Hepatocyte (in vitro differentiated cells): ENCODE measurements at regions not wholly inside any gene's neighbourhood (a gene's known extent, or its start where the extent isn't known, plus 50 kb on each side); places are given as distances from the start of the nearest gene placed in this dataset.
A peak's percentile ranks its signal among the peaks of the same experiment; 100 is the strongest.

Experiments used
- DNase-seq: peaks from one replicate; pipeline ENCODE4 v3.0.0-alpha.2; 2016; ENCODE audit warnings: low spot score
- H2AFZ ChIP-seq: fragments of 200-600 bp; sonication (generic); 2 replicates; pipeline ENCODE4 v1.6.0; 2016; ENCODE audit warnings: antibody characterized with exemption, mild to moderate bottlenecking
- H3K27ac ChIP-seq: fragments of 200-600 bp; sonication (generic); 2 replicates; pipeline ENCODE4 v1.5.1; 2016; ENCODE audit warnings: mild to moderate bottlenecking
- H3K27me3 ChIP-seq: fragments of 200-600 bp; sonication (generic); 2 replicates; pipeline ENCODE4 v1.6.1; 2016
- H3K36me3 ChIP-seq: fragments of 200-600 bp; sonication (generic); replicated peaks from 2 replicates; pipeline ENCODE4 v1.5.1; 2016; ENCODE audit warnings: low read depth; ENCODE audit not compliant: insufficient read depth
- H3K4me1 ChIP-seq: fragments of 200-600 bp; sonication (generic); 2 replicates; pipeline ENCODE4 v1.5.1; 2016; ENCODE audit warnings: mild to moderate bottlenecking, moderate library complexity; ENCODE audit not compliant: insufficient read depth
- H3K4me2 ChIP-seq: fragments of 200-600 bp; sonication (generic); 2 replicates; pipeline ENCODE4 v1.6.0; 2016
- H3K4me3 ChIP-seq: fragments of 200-600 bp; sonication (generic); 2 replicates; pipeline ENCODE4 v1.5.1; 2016; ENCODE audit warnings: mild to moderate bottlenecking
- H3K79me2 ChIP-seq: fragments of 200-600 bp; sonication (generic); 2 replicates; pipeline ENCODE4 v1.6.0; 2017; ENCODE audit warnings: mild to moderate bottlenecking
- H3K9me2 ChIP-seq: fragments of 200-600 bp; sonication (generic); replicated peaks from 2 replicates; pipeline ENCODE4 v1.6.0; 2017; ENCODE audit warnings: mild to moderate bottlenecking; ENCODE audit not compliant: insufficient read depth
- H3K9me3 ChIP-seq: fragments of 200-600 bp; sonication (generic); 2 replicates; pipeline ENCODE4 v1.5.1; 2016; ENCODE audit warnings: low read depth, mild to moderate bottlenecking
- H4K20me1 ChIP-seq: fragments of 200-600 bp; sonication (generic); 2 replicates; pipeline ENCODE4 v1.6.0; 2016; ENCODE audit warnings: mild to moderate bottlenecking; ENCODE audit not compliant: insufficient read depth, poor library complexity, severe bottlenecking
- EZH2 ChIP-seq: fragments of 200-600 bp; sonication (generic); IDR thresholded peaks from 2 replicates; pipeline ENCODE4 v1.6.1; 2016; ENCODE audit warnings: antibody characterized with exemption, mild to moderate bottlenecking, borderline replicate concordance
- EZH2phosphoT487 ChIP-seq: fragments of 200-600 bp; sonication (generic); IDR thresholded peaks from one replicate; pipeline ENCODE4 v1.6.1; 2018; ENCODE audit warnings: antibody characterized with exemption, mild to moderate bottlenecking, low read depth, moderate library complexity; ENCODE audit not compliant: unreplicated experiment, severe bottlenecking
- WGBS: methylation state at CpG from one replicate; pipeline ENCODE4 v1.1.6; 2016; ENCODE audit warnings: low lambda C conversion rate; ENCODE audit errors: missing lambda C conversion rate; 5-methylcytosine and 5-hydroxymethylcytosine counted together
- TF ChIP-seq, protein P1 (sequence below): fragments of 200-600 bp; sonication (generic); IDR thresholded peaks from 2 replicates; pipeline ENCODE4 v1.5.1; 2016; ENCODE audit warnings: antibody characterized with exemption, mild to moderate bottlenecking; ENCODE audit not compliant: poor library complexity

- TF ChIP-seq EZH2, result no peak
- TF ChIP-seq EZH2phosphoT487, result no peak
- TF ChIP-seq, protein P1, sequence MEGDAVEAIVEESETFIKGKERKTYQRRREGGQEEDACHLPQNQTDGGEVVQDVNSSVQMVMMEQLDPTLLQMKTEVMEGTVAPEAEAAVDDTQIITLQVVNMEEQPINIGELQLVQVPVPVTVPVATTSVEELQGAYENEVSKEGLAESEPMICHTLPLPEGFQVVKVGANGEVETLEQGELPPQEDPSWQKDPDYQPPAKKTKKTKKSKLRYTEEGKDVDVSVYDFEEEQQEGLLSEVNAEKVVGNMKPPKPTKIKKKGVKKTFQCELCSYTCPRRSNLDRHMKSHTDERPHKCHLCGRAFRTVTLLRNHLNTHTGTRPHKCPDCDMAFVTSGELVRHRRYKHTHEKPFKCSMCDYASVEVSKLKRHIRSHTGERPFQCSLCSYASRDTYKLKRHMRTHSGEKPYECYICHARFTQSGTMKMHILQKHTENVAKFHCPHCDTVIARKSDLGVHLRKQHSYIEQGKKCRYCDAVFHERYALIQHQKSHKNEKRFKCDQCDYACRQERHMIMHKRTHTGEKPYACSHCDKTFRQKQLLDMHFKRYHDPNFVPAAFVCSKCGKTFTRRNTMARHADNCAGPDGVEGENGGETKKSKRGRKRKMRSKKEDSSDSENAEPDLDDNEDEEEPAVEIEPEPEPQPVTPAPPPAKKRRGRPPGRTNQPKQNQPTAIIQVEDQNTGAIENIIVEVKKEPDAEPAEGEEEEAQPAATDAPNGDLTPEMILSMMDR, result no peak
- Histone ChIP-seq H3K79me2 (no peaks in the 10 kb centered on the region), H3K27me3 (no peaks in the 10 kb centered on the region), H3K4me2 (no peak overlapping the region), H2AFZ (no peak overlapping the region), H3K36me3 (no peaks in the 10 kb centered on the region), H3K4me1 (no peaks in the 10 kb centered on the region), H3K9me3 (no peaks in the 10 kb centered on the region), H3K9me2 (no peaks in the 10 kb centered on the region), H3K27ac (no peak overlapping the region), H4K20me1 (no peaks in the 10 kb centered on the region), H3K4me3 (no peak overlapping the region)
- WGBS, result 78% methylated on average over 3 of the region's 3 CpGs
- no peak for DNase-seq
Measured at GRCh38 chr18:55805666-55806065, 217.7 kb upstream of the TCF4 start.

GRCh38 chr18:55795101-55795669 is 207.2 kb upstream of the TCF4 start:
- H3K27me3 ChIP-seq, result no peaks in the 10 kb centered on the region
- peak overlapping the region; percentile 43 for H3K4me2 ChIP-seq
- no peaks in the 10 kb centered on the region for H3K79me2 ChIP-seq
- WGBS, result 72% methylated on average over 2 of the region's 2 CpGs
- no peaks in the 10 kb centered on the region for H3K9me2 ChIP-seq
- H4K20me1 ChIP-seq, result no peaks in the 10 kb centered on the region
- peaks cover 3% of the 10 kb centered on the region for H3K4me1 ChIP-seq
- H3K9me3 ChIP-seq, result no peaks in the 10 kb centered on the region
- no peak for DNase-seq
- no peak overlapping the region for H3K27ac ChIP-seq
- TF ChIP-seq, protein P1, result no peak
- TF ChIP-seq EZH2phosphoT487 (no peak), EZH2 (no peak)
- H2AFZ ChIP-seq, result no peak overlapping the region
- H3K4me3 ChIP-seq, result no peak overlapping the region
- H3K36me3 ChIP-seq, result no peaks in the 10 kb centered on the region

- no peaks in the 10 kb centered on the region for H4K20me1 ChIP-seq
- no peak overlapping the region for H3K4me3 ChIP-seq
- H3K36me3 ChIP-seq, result no peaks in the 10 kb centered on the region
- peak overlapping the region; percentile 43 for H3K4me2 ChIP-seq
- TF ChIP-seq EZH2 (no peak), EZH2phosphoT487 (peak; percentile 65)
- TF ChIP-seq, protein P1, result no peak
- H3K9me2 ChIP-seq, result no peaks in the 10 kb centered on the region
- no peak for DNase-seq
- H3K79me2 ChIP-seq, result no peaks in the 10 kb centered on the region
- peak overlapping the region; percentile 21 for H3K27ac ChIP-seq
- no peaks in the 10 kb centered on the region for H3K9me3 ChIP-seq
- 47% methylated on average over 8 of the region's 8 CpGs for WGBS
- no peaks in the 10 kb centered on the region for H3K27me3 ChIP-seq
- H2AFZ ChIP-seq, result no peak overlapping the region
- peaks cover 3% of the 10 kb centered on the region for H3K4me1 ChIP-seq
Measured at GRCh38 chr18:55794288-55795052, 206.5 kb upstream of the TCF4 start.
